ENCODE measurements at regions not wholly inside any gene's neighbourhood (a gene's known extent, or its start where the extent isn't known, plus 50 kb on each side); places are given as distances from the start of the nearest gene placed in this dataset.

DNA sequence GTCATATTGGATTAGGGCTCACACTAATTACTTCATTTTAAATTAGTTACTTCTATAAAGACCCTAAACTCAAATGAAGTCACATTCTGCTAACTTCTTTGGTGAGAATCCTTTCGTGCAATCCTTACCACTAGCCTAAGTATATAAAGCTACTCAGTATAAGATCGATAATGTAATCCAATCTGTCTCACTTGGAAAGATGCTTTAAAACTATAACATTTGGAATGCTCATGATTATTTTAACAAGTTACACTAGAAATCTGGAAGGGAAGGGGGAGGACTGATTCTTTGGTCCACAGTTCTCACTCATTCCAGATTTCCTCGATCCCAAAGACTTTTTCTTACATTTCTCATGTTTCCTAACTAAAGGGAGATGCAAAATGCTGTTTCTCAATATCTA is 336.4 kb upstream of the SLIT2 start:
- Histone ChIP-seq H3K9me3 (ENCODE audit: control insufficient read depth, insufficient read depth, low read length) (no peaks in the 10 kb centered on the region), H3K4me1 (ENCODE audit: control insufficient read depth, low read length) (no peaks in the 10 kb centered on the region), H3K36me3 (ENCODE audit: control insufficient read depth, low read length) (no peaks in the 10 kb centered on the region)

DNA sequence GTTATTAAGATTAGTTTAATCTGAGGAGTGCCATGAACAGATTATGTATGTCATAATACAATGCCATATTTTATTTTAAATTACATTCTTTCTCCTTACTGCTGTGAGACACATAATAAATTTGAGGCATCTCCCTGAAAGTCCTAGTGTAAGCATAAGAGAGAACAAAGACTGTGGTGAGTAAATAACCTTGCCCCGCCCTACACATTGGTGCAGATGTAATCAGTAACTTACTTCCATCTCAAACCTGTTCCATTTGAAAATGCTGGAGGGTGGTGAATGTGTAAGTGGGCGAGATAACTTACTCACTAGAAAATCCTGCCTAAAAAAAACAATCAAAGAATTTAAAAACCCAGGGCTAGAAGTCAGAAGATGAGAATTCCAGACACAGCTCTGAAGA is 338.1 kb upstream of the SLIT2 start:
- TF ChIP-seq, protein P1, sequence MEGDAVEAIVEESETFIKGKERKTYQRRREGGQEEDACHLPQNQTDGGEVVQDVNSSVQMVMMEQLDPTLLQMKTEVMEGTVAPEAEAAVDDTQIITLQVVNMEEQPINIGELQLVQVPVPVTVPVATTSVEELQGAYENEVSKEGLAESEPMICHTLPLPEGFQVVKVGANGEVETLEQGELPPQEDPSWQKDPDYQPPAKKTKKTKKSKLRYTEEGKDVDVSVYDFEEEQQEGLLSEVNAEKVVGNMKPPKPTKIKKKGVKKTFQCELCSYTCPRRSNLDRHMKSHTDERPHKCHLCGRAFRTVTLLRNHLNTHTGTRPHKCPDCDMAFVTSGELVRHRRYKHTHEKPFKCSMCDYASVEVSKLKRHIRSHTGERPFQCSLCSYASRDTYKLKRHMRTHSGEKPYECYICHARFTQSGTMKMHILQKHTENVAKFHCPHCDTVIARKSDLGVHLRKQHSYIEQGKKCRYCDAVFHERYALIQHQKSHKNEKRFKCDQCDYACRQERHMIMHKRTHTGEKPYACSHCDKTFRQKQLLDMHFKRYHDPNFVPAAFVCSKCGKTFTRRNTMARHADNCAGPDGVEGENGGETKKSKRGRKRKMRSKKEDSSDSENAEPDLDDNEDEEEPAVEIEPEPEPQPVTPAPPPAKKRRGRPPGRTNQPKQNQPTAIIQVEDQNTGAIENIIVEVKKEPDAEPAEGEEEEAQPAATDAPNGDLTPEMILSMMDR (IDR thresholded peaks at IDR 0.05; ENCODE audit: low read depth, low read length, poor library complexity, severe bottlenecking), result no peak
- no peak for TF ChIP-seq EZH2phosphoT487 (IDR thresholded peaks at IDR 0.05; ENCODE audit: borderline replicate concordance, low read length)
- H3K4me1 ChIP-seq (ENCODE audit: control insufficient read depth, low read length), result no peaks in the 10 kb centered on the region
- no peaks in the 10 kb centered on the region for H3K79me2 ChIP-seq (ENCODE audit: control insufficient read depth, low read length)
- no peak overlapping the region for H3K4me3 ChIP-seq (ENCODE audit: low read length)
- no peaks in the 10 kb centered on the region for H3F3A ChIP-seq (ENCODE audit: control insufficient read depth, insufficient read depth)
- H3K9me2 ChIP-seq (replicated peaks; ENCODE audit: control insufficient read depth, low read length), result no peaks in the 10 kb centered on the region
- H3K27me3 ChIP-seq (ENCODE audit: control insufficient read depth, low read length), result no peaks in the 10 kb centered on the region
- no peaks in the 10 kb centered on the region for H3K36me3 ChIP-seq (ENCODE audit: control insufficient read depth, low read length)
- no peaks in the 10 kb centered on the region for H4K20me1 ChIP-seq (ENCODE audit: control insufficient read depth, insufficient read depth, low read depth, low read length)
- H3K4me2 ChIP-seq (ENCODE audit: low read length), result no peak overlapping the region
- no peaks in the 10 kb centered on the region for H3K9me3 ChIP-seq (ENCODE audit: control insufficient read depth, insufficient read depth, low read length)
- no peak overlapping the region for H3K27ac ChIP-seq (ENCODE audit: low read depth, low read length)

More for the DNA sequence above, 336.4 kb upstream of the SLIT2 start:
- no peaks in the 10 kb centered on the region for H4K20me1 ChIP-seq (ENCODE audit: control insufficient read depth, insufficient read depth, low read depth, low read length)
- TF ChIP-seq EZH2phosphoT487 (IDR thresholded peaks at IDR 0.05; ENCODE audit: borderline replicate concordance, low read length), result no peak
- TF ChIP-seq, protein P1 (IDR thresholded peaks at IDR 0.05; ENCODE audit: low read depth, low read length, poor library complexity, severe bottlenecking), result no peak
- H3K4me3 ChIP-seq (ENCODE audit: low read length), result no peak overlapping the region
- H3K79me2 ChIP-seq (ENCODE audit: control insufficient read depth, low read length), result no peaks in the 10 kb centered on the region
- H3F3A ChIP-seq (ENCODE audit: control insufficient read depth, insufficient read depth), result no peaks in the 10 kb centered on the region
- H3K27ac ChIP-seq (ENCODE audit: low read depth, low read length), result no peak overlapping the region
- H3K27me3 ChIP-seq (ENCODE audit: control insufficient read depth, low read length), result no peaks in the 10 kb centered on the region
- no peaks in the 10 kb centered on the region for H3K9me2 ChIP-seq (replicated peaks; ENCODE audit: control insufficient read depth, low read length)
- H3K4me2 ChIP-seq (ENCODE audit: low read length), result no peak overlapping the region

DNA sequence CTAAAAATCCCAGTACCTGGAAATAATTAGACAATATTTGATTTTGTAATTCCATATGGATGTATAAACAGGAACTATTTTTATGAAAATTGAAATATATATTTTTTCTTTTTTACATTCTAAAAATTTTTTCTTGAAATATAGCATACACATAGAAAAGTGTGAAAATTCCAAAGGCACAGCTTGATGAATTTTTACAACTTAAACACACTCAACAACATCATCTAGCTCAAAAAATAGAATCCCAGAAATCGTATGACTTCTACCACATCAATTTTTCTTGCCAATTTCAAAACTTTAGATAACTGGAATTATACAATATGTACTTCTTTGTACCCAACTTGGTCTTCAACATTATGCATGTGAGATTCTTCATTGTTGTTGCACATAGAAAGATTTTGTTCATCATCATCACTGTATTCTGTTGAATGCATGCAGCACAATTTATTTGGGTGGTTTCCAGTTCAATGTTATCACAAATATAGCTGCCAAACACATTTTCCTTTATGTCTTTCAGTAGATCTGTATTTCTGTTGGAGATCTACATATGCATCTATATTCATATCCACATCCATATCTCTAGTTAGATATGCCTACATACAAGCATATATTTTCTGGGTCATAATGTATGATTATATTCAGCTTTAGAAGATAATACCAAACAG is 340.7 kb upstream of the SLIT2 start:
- Histone ChIP-seq H3K9me3 (ENCODE audit: control insufficient read depth, insufficient read depth, low read length) (no peaks in the 10 kb centered on the region), H3K27me3 (ENCODE audit: control insufficient read depth, low read length) (no peaks in the 10 kb centered on the region), H4K20me1 (ENCODE audit: control insufficient read depth, insufficient read depth, low read depth, low read length) (no peaks in the 10 kb centered on the region), H3K36me3 (ENCODE audit: control insufficient read depth, low read length) (no peaks in the 10 kb centered on the region), H3K4me3 (ENCODE audit: low read length) (no peak overlapping the region), H3F3A (ENCODE audit: control insufficient read depth, insufficient read depth) (no peaks in the 10 kb centered on the region), H3K9me2 (replicated peaks; ENCODE audit: control insufficient read depth, low read length) (no peaks in the 10 kb centered on the region), H3K79me2 (ENCODE audit: control insufficient read depth, low read length) (no peaks in the 10 kb centered on the region), H3K4me1 (ENCODE audit: control insufficient read depth, low read length) (no peaks in the 10 kb centered on the region), H3K4me2 (ENCODE audit: low read length) (no peak overlapping the region), H3K27ac (ENCODE audit: low read depth, low read length) (no peak overlapping the region)
- TF ChIP-seq, protein P1 (IDR thresholded peaks at IDR 0.05; ENCODE audit: low read depth, low read length, poor library complexity, severe bottlenecking), result no peak
- no peak for TF ChIP-seq EZH2phosphoT487 (IDR thresholded peaks at IDR 0.05; ENCODE audit: borderline replicate concordance, low read length)

Measured in DOHH2 (cell line).